CD4-positive, alpha-beta T cell treated with Interleukin-4 for 1 hour (primary cell): ENCODE measurements at regions not wholly inside any gene's neighbourhood (a gene's known extent, or its start where the extent isn't known, plus 50 kb on each side); places are given as distances from the start of the nearest gene placed in this dataset.

Source experiments
- DNase-seq, 2 donors: peaks; one replicate each; pipeline ENCODE4 v3.0.0-alpha.2; 2020 to 2022

GRCh38 chr18:2468051-2468450, 103.3 kb downstream of the METTL4 start:
- DNase-seq = no peak

- DNase-seq = no peak
Measured at GRCh38 chr18:2471523-2471922, 99.8 kb downstream of the METTL4 start.

GRCh38 chr18:2478662-2479061, 92.6 kb downstream of the METTL4 start:
- no peak for DNase-seq

- DNase-seq = no peak
Measured at GRCh38 chr18:2480536-2480935, 90.8 kb downstream of the METTL4 start.

- no peak for DNase-seq
Measured at GRCh38 chr18:2482706-2483475, 88.4 kb downstream of the METTL4 start.

GRCh38 chr18:2485983-2486382, 85.3 kb downstream of the METTL4 start:
- DNase-seq = no peak

- no peak for DNase-seq
Measured at GRCh38 chr18:2486426-2486825, 84.9 kb downstream of the METTL4 start.
